Neural progenitor cell (in vitro differentiated cells): ENCODE measurements at regions not wholly inside any gene's neighbourhood (a gene's known extent, or its start where the extent isn't known, plus 50 kb on each side); places are given as distances from the start of the nearest gene placed in this dataset.

ENCODE experiments used
- DNase-seq: peaks from one replicate; pipeline ENCODE4 v3.0.0-alpha.2; 2016; ENCODE audit warnings: low spot score
- H2AFZ ChIP-seq: fragments of 200-600 bp; sonication (generic); replicated peaks from 2 replicates; pipeline ENCODE4 v1.6.1; 2016; ENCODE audit warnings: antibody characterized with exemption
- H3F3A ChIP-seq: fragments of 200-600 bp; sonication (generic); 2 replicates; pipeline ENCODE4 v1.6.1; 2016; ENCODE audit warnings: antibody characterized with exemption, low read depth
- H3K27ac ChIP-seq: fragments of 200-600 bp; sonication (generic); 2 replicates; pipeline ENCODE4 v1.5.1; 2016; ENCODE audit warnings: mild to moderate bottlenecking
- H3K27me3 ChIP-seq: fragments of 200-600 bp; sonication (generic); 2 replicates; pipeline ENCODE4 v1.6.1; 2016; ENCODE audit warnings: mild to moderate bottlenecking, moderate library complexity
- H3K36me3 ChIP-seq: fragments of 200-600 bp; sonication (generic); 2 replicates; pipeline ENCODE4 v1.5.1; 2016
- H3K4me1 ChIP-seq: fragments of 200-600 bp; sonication (generic); 2 replicates; pipeline ENCODE4 v1.6.1; 2016; ENCODE audit warnings: mixed run types
- H3K4me2 ChIP-seq: fragments of 200-600 bp; sonication (generic); 2 replicates; pipeline ENCODE4 v1.6.1; 2016
- H3K4me3 ChIP-seq: fragments of 200-600 bp; sonication (generic); 2 replicates; pipeline ENCODE4 v1.5.1; 2016
- H3K79me2 ChIP-seq: fragments of 200-600 bp; sonication (generic); 2 replicates; pipeline ENCODE4 v1.6.1; 2016; ENCODE audit warnings: low read depth
- H3K9ac ChIP-seq: fragments of 200-600 bp; sonication (generic); 2 replicates; pipeline ENCODE4 v1.6.1; 2016
- H3K9me3 ChIP-seq: fragments of 200-600 bp; sonication (generic); 2 replicates; pipeline ENCODE4 v1.5.1; 2016; ENCODE audit warnings: low read depth
- H4K20me1 ChIP-seq: fragments of 200-600 bp; sonication (generic); 2 replicates; pipeline ENCODE4 v1.6.1; 2016; ENCODE audit warnings: low read depth
- H3K27ac Mint-ChIP-seq: 3 replicates; pipeline ENCODE4 v1.8.0; 2021; ENCODE audit warnings: mixed read lengths
- H3K27me3 Mint-ChIP-seq: 2 replicates; pipeline ENCODE4 v1.8.0; 2022; ENCODE audit warnings: low read depth, mild to moderate bottlenecking, inconsistent platforms, moderate library complexity, mixed read lengths; ENCODE audit not compliant: insufficient read depth
- H3K36me3 Mint-ChIP-seq: 3 replicates; pipeline ENCODE4 v1.8.0; 2021; ENCODE audit warnings: mixed read lengths
- H3K4me1 Mint-ChIP-seq: 3 replicates; pipeline ENCODE4 v1.8.0; 2021; ENCODE audit warnings: mixed read lengths
- H3K4me3 Mint-ChIP-seq: 3 replicates; pipeline ENCODE4 v1.8.0; 2021; ENCODE audit warnings: mild to moderate bottlenecking, moderate library complexity, mixed read lengths
- H3K9me3 Mint-ChIP-seq: 3 replicates; pipeline ENCODE4 v1.8.0; 2020; ENCODE audit warnings: mixed read lengths
- EZH2 ChIP-seq: fragments of 200-600 bp; sonication (generic); IDR thresholded peaks from 2 replicates; pipeline ENCODE4 v1.6.1; 2017; ENCODE audit warnings: antibody characterized with exemption, mild to moderate bottlenecking, moderate library complexity
- EZH2phosphoT487 ChIP-seq: fragments of 200-600 bp; sonication (generic); IDR thresholded peaks from 2 replicates; pipeline ENCODE4 v1.6.1; 2017; ENCODE audit warnings: antibody characterized with exemption
- TF ChIP-seq, protein P1 (sequence below): fragments of 200-600 bp; sonication (generic); IDR thresholded peaks from 2 replicates; pipeline ENCODE4 v1.5.1; 2017; ENCODE audit warnings: antibody characterized with exemption, mild to moderate bottlenecking

DNA sequence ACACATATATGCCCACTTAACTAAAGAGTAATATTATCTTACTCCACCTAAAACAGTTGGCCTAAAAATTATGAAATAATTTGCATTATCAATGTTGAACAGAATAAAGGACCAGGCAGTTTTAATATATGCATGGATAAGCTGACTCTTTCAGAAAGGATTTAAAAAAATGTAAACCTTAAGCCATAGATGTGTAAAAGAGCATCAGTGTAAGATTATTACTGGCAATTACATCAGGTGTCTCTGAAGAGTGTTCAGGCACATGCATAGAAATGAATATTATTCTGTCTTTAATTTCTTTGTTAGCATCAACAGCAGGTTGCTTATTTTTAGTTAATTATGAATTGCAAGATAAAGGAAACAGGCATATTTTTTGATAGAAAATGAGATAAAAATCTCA, 1353.8 kb downstream of the C4orf33 start:
- no peaks in the 10 kb centered on the region for H3K9me3 ChIP-seq
- no peak overlapping the region for H3K4me3 ChIP-seq

DNA sequence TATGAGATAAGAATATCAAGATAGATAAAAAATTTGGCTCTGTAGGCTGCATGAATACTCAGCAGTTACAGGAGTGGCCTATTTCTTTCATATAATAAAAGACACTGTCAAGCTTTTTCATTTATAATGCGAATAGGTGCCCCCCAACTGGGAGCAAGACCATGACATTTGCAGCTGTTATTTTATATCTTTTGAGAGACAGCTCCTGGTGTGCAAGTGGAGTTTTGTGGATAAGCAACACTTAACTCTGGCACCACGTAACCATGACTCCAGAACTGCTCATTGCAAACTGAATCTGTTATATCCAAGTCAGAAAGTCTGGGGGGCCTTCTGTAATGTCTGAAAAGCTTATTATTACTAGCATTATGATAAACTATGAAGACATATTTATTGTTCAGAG, 1372.4 kb downstream of the C4orf33 start:
- no peak for DNase-seq
- H3K36me3 Mint-ChIP-seq = no peaks in the 10 kb centered on the region
- H3K27ac Mint-ChIP-seq = no peak overlapping the region
- no peak overlapping the region for H3K4me3 ChIP-seq
- no peaks in the 10 kb centered on the region for H4K20me1 ChIP-seq
- H3K9me3 Mint-ChIP-seq = no peaks in the 10 kb centered on the region
- H3K4me2 ChIP-seq = no peak overlapping the region
- H3K9me3 ChIP-seq = no peaks in the 10 kb centered on the region
- no peaks in the 10 kb centered on the region for H3F3A ChIP-seq
- no peak overlapping the region for H2AFZ ChIP-seq
- H3K4me1 ChIP-seq = no peaks in the 10 kb centered on the region
- no peaks in the 10 kb centered on the region for H3K27me3 ChIP-seq
- H3K4me3 Mint-ChIP-seq = no peak overlapping the region
- no peaks in the 10 kb centered on the region for H3K79me2 ChIP-seq
- no peak overlapping the region for H3K27ac ChIP-seq
- no peak overlapping the region for H3K9ac ChIP-seq
- TF ChIP-seq, protein P1, sequence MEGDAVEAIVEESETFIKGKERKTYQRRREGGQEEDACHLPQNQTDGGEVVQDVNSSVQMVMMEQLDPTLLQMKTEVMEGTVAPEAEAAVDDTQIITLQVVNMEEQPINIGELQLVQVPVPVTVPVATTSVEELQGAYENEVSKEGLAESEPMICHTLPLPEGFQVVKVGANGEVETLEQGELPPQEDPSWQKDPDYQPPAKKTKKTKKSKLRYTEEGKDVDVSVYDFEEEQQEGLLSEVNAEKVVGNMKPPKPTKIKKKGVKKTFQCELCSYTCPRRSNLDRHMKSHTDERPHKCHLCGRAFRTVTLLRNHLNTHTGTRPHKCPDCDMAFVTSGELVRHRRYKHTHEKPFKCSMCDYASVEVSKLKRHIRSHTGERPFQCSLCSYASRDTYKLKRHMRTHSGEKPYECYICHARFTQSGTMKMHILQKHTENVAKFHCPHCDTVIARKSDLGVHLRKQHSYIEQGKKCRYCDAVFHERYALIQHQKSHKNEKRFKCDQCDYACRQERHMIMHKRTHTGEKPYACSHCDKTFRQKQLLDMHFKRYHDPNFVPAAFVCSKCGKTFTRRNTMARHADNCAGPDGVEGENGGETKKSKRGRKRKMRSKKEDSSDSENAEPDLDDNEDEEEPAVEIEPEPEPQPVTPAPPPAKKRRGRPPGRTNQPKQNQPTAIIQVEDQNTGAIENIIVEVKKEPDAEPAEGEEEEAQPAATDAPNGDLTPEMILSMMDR = no peak
- no peak for TF ChIP-seq EZH2phosphoT487
- TF ChIP-seq EZH2 = no peak
- no peaks in the 10 kb centered on the region for H3K36me3 ChIP-seq
- H3K27me3 Mint-ChIP-seq = no peaks in the 10 kb centered on the region
- H3K4me1 Mint-ChIP-seq = peaks cover 14% of the 10 kb centered on the region

More for the DNA sequence above, 1353.8 kb downstream of the C4orf33 start:
- no peak overlapping the region for H3K27ac Mint-ChIP-seq
- no peak for TF ChIP-seq EZH2
- TF ChIP-seq EZH2phosphoT487 = no peak
- TF ChIP-seq, protein P1 = no peak
- Histone ChIP-seq H3K27ac (no peak overlapping the region), H2AFZ (no peak overlapping the region), H3K27me3 (no peaks in the 10 kb centered on the region), H3K79me2 (no peaks in the 10 kb centered on the region), H4K20me1 (no peaks in the 10 kb centered on the region), H3F3A (no peaks in the 10 kb centered on the region), H3K4me1 (no peaks in the 10 kb centered on the region), H3K9ac (no peak overlapping the region), H3K4me2 (no peak overlapping the region), H3K36me3 (no peaks in the 10 kb centered on the region)
- no peaks in the 10 kb centered on the region for H3K36me3 Mint-ChIP-seq
- peaks cover 2% of the 10 kb centered on the region for H3K27me3 Mint-ChIP-seq
- H3K4me1 Mint-ChIP-seq = no peaks in the 10 kb centered on the region
- H3K9me3 Mint-ChIP-seq = peaks cover 12% of the 10 kb centered on the region
- no peak for DNase-seq
- no peak overlapping the region for H3K4me3 Mint-ChIP-seq

DNA sequence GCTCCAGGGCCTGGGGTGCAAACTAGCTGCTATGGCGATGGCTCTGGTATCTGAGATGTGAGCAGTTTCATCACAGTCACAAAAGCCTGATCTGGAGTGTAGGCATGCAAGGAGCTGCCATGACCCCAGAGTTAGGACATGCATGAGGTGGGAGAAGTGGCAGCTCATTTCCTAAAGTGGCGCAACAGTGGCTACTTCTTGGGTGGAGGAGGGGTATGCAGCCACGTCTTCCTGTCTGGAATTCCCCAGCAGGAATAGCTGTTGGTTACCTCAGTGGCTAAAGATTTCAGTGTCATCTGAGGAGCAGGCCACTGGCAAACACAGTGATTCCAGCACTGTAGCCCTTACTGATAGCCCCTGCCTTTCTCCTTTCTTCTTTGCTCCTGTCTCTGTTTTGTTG, 1382.5 kb downstream of the C4orf33 start:
- peak overlapping the region; percentile 85 for H3K27ac Mint-ChIP-seq
- Histone ChIP-seq H3K4me3 (no peak overlapping the region), H3K9me3 (no peaks in the 10 kb centered on the region), H3K9ac (no peak overlapping the region), H2AFZ (peak overlapping the region; percentile 42), H3K27ac (no peak overlapping the region), H3F3A (no peaks in the 10 kb centered on the region), H3K27me3 (no peaks in the 10 kb centered on the region), H3K4me2 (no peak overlapping the region), H3K4me1 (no peaks in the 10 kb centered on the region), H3K79me2 (no peaks in the 10 kb centered on the region), H4K20me1 (no peaks in the 10 kb centered on the region), H3K36me3 (no peaks in the 10 kb centered on the region)
- no peak for DNase-seq
- TF ChIP-seq, protein P1 = no peak
- TF ChIP-seq EZH2 = no peak
- no peak for TF ChIP-seq EZH2phosphoT487
- H3K36me3 Mint-ChIP-seq = no peaks in the 10 kb centered on the region
- no peak overlapping the region for H3K4me3 Mint-ChIP-seq
- peaks cover 8% of the 10 kb centered on the region for H3K4me1 Mint-ChIP-seq
- no peaks in the 10 kb centered on the region for H3K9me3 Mint-ChIP-seq
- peaks cover 2% of the 10 kb centered on the region for H3K27me3 Mint-ChIP-seq
